HG03520 (cell line): ENCODE measurements at regions not wholly inside any gene's neighbourhood (a gene's known extent, or its start where the extent isn't known, plus 50 kb on each side); places are given as distances from the start of the nearest gene placed in this dataset.
"Not testable (repeated sequence)": the region's sequence is repeated elsewhere in the genome, so short reads cannot be mapped to it uniquely, and the experiment has no call there.

Source experiments
- ATAC-seq: cut with Tn5 transposase; IDR thresholded peaks from one replicate; pipeline ENCODE4 v1.9.1; 2021; ENCODE audit warnings: mild to moderate bottlenecking, moderate library complexity; ENCODE audit not compliant: unreplicated experiment

DNA sequence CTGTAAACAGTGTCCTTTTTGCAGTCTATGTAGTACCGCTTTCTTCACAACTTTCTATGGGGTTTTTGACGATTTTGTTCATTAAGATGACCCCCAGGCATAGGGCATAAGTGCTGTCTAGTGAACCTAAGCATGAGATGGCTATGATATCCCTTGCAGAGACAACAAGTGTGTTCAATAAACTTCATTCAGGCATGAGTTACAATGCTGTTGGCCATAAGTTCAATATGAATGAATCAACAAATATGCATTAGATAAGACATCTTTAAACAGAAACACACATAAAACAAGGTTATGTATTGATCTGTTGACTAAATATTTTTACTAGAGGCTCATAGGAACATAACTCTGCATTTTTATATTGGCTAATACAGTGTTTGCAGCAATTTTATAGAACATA, 1322.0 kb downstream of the ARAP2 start:
- no peak for ATAC-seq

DNA sequence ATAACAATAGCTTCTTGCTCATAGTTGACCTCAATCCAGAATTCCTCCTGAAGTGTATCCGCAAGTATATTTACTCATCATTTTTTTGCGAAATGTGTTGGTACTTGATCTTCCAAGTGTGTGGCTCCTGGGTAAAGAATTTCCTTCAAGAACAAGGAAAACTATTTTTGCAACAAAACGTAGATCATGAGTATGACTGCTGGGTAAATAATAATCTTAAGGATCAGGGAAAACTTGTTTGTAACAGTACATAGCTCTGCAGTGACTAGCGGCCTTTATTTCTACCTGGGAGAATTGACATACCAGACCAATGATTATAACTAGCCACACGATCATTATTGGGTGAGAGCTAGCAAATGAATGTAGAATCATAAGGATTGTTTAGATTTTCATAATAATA, 1311.7 kb downstream of the ARAP2 start:
- no peak for ATAC-seq

DNA sequence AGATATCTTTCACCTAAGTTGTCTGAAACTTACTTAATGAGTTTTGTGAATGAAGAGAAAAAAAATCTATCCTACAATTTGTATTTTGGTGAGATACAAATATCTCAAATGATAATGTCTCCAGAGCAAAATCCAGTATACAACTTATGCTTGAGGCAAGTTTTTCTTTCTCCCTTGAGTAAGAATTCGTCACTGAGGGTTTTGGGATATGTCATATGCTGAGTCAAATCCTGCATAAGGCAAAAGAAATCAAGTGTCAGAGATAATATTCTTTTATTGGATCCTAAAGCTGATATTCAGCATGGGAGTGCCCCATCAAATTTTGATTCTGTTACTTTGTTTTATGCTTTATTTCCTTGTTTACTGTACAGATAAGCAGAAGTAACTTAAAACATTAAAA, 1308.6 kb downstream of the ARAP2 start:
- no peak for ATAC-seq

DNA sequence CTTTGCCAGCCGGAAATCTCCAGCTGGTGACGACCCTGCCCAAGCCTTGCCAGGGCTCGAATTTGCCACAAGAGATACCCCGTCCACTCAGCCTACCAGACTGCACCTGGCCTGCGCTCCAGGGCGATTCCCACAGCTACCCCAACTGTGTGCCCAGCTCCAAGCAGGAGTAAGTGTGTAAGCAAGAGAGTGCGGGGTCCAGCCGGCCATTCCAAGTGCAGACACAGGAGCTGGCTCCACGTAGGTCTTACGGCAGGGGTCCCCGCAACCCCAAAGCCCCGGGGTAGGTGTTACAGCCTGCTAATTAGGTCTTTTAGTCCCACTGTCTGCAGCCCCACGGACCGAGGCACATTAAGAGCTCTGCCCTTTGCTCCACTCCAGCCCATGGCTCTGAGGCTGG, 1305.2 kb downstream of the ARAP2 start:
- ATAC-seq, result no peak

GRCh38 chr4:34943741-34944386, 1300.5 kb downstream of the ARAP2 start:
- ATAC-seq, result no peak

- ATAC-seq, result no peak
These were observed 1293.4 kb downstream of the ARAP2 start for GRCh38 chr4:34950926-34951325.

- no peak for ATAC-seq
These were observed 1291.0 kb downstream of the ARAP2 start for GRCh38 chr4:34953145-34953799.

DNA sequence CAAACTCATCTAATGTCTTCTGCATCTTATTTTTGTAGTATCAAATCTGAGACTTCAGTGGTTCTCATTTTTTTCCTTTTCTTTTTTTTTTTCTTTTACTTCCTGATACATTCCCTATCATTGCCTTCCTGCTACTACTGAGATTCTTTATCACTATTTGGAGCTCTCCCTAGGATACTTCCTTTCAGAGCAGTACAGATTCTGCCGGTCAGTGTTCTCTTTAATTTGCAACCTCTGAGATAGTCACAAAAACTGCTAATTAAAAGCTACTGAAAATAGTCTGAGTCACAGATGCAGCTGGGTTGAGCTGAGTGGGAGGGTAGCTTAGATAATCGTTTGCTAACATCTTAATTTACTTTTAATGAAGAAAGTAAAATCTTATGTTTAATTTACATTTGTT, 1279.7 kb downstream of the ARAP2 start:
- ATAC-seq, result no peak

GRCh38 chr4:34972189-34972588, 1272.1 kb downstream of the ARAP2 start:
- no peak for ATAC-seq

DNA sequence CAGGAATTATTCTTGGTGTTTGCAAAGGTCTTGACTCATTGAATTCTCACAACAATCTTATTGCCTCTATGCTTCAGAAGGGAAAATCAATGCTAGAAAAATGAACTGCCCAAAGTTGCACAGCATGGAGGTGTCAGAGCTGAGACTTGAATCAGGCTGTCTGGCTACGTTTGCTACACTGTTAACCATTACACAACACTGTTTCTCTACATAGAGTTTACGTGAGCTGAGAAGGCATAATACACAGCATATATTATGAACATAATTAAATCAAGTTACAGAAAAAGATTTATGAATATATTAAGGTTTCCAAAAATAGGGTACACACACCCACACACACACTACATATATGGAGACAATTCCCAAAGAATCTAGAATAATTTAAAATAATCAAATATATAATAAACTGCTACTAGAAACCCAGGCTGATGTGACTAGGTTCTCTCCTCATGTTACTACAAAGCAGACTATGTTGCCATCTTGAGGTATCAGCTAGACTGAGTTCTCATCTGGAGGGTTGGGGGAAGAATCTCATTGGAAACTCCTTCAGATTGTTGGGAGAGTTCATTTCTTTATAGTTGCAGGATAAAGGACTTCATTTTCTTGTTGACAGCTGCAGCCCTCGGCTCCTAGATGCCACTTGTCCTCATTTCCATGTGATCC, 1270.5 kb downstream of the ARAP2 start:
- ATAC-seq, result no peak

- no peak for ATAC-seq
These were observed 1270.0 kb downstream of the ARAP2 start for GRCh38 chr4:34974313-34974680.

DNA sequence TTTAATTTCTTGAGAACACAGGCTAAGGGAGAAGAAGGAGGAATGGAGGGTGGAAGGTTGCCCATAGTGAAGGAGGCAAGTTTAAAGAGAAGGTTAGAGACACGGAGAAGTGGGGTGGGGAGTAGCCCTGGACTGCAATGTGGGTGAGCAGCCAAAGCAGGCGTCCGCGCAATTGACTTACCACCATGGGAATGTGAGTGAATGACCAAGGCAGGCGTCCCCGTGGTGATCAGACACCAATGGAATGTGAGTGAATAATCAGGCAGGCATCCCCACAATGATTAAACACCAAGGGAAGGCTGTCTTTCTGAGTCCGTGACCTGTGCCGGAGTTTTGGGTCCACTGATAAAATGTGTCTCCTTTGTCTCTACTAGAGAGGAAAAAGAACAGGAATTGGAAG, 1223.1 kb downstream of the ARAP2 start:
- not testable (repeated sequence) for ATAC-seq

DNA sequence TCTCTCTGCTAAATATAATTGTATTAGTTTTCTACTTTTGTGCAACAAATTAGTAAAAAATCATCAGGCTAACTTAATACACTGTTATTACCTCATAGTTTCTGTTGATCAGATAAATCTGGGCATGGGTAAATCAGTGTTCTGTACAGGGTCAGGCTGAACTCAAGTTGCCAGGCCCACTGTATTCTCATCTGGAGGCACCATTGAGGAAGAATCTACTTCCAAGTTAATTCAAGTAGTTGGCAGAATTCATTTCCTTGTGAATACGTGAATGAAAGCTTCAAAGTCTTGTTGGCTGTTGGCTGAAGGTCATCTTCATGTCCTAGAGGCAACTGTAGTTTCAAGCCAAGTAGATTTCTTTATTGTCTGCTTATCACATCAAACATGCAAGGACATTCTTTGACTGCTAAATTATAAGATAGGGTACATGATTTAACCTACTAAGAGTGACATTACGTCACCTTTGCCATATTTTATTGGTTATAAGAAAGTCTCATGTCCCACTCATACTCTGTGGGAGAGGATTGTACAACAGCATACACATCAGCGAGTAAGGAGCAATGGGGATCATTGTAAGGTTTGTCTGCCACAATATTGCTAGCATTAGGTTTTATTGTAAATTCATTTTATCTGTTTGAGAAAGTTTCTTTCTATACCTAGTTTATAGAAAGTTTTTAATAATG, 1219.0 kb downstream of the ARAP2 start:
- no peak for ATAC-seq

- no peak for ATAC-seq
These were observed 1206.1 kb downstream of the ARAP2 start for GRCh38 chr4:35038079-35038805.

DNA sequence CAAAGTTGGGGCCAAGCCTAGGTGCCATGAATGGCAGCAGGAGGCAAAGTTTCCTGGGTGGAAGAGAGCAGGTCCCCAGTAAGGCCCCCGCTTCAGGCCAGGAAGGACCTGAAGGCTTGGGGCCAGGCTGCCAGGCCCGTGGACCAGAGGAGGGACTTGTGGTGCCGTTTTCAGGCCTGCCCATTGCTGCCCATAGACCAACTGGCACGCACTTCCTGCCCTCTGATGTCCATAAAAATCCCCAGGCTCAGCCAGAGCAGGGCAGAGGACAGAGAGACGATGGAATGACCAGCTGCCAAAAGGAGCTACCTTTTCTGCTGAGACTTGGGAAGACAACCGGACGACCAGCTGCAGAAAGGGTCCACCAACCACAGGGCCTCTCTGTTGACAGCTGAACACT, 1205.5 kb downstream of the ARAP2 start:
- no peak for ATAC-seq

DNA sequence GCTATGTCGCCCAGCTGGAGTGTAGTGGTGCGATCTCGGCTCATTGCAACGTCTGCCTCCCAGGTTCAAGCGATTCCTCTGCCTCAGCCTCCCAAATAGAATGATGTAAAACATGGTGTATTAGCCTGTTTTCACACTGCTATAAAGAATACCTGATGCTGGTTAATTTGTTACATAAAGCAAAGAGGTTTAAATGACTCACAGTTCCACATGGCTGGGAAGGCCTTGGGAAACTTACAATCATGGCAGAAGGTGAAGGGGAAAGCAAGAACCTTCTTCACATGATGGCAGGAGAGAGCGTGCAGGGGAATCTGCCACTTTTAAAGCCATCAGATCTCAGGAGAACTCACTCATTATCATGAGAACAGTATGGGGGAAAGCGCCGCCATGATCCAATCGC, 1191.8 kb downstream of the ARAP2 start:
- no peak for ATAC-seq

GRCh38 chr4:35063031-35063570, 1181.2 kb downstream of the ARAP2 start:
- no peak for ATAC-seq

GRCh38 chr4:35066406-35066805, 1177.9 kb downstream of the ARAP2 start:
- no peak for ATAC-seq

- no peak for ATAC-seq
These were observed 1163.5 kb downstream of the ARAP2 start for GRCh38 chr4:35080799-35081198.

GRCh38 chr4:35087218-35087617, 1157.1 kb downstream of the ARAP2 start:
- no peak for ATAC-seq

- ATAC-seq, result no peak
These were observed 1143.4 kb downstream of the ARAP2 start for GRCh38 chr4:35100932-35101331.
